B cell (primary cell): ENCODE measurements at regions not wholly inside any gene's neighbourhood (a gene's known extent, or its start where the extent isn't known, plus 50 kb on each side); places are given as distances from the start of the nearest gene placed in this dataset.
"Not testable (repeated sequence)": the region's sequence is repeated elsewhere in the genome, so short reads cannot be mapped to it uniquely, and the experiment has no call there.

ENCODE experiments used
- ATAC-seq: fragments of 200-7000 bp; cut with Tn5 transposase; one replicate; pipeline ENCODE4 v1.10.0; 2021; ENCODE audit warnings: low read depth, mild to moderate bottlenecking, moderate number of reproducible peaks, moderate library complexity
- CTCF ChIA-PET: fragments of 350-600 bp; sonication (Branson Sonifier 250); formaldehyde crosslinking; loops from one replicate; lab custom pipeline; 2021; ENCODE audit warnings: antibody characterized with exemption, inconsistent platforms; lab: Charles Lee
- POLR2A ChIA-PET: fragments of 350-600 bp; sonication (Branson Sonifier 250); formaldehyde crosslinking; loops from one replicate; lab custom pipeline; 2021; ENCODE audit warnings: antibody characterized with exemption; lab: Charles Lee
- DNase-seq: peaks from one replicate; pipeline ENCODE4 v3.0.0; 2013
- H2AFZ ChIP-seq: 2 replicates; pipeline ENCODE4 v1.6.1; 2012; ENCODE audit warnings: mild to moderate bottlenecking, low read depth, low read length; ENCODE audit not compliant: insufficient read depth, poor library complexity, severe bottlenecking
- H3K27ac ChIP-seq, 2 donors: 1 replicate in 1 of 2; 2 replicates in 1 of 2; pipeline ENCODE4 v1.5.1; 2012 to 2013; ENCODE audit warnings: low read length in 2 of 2, mild to moderate bottlenecking in 2 of 2, moderate library complexity in 1 of 2
- H3K27me3 ChIP-seq, 4 experiments: fragments of 200-600 bp in 1 of 4; sonication (generic) in 1 of 4; replicated peaks in 1 of 4; 1 replicate in 2 of 4; 2 replicates in 2 of 4; pipeline versions ENCODE4 v1.6.1 to v1.7.0; 2013 to 2016; ENCODE audit warnings: low read length in 3 of 4, mild to moderate bottlenecking in 2 of 4, mixed read lengths in 1 of 4, moderate library complexity in 1 of 4; ENCODE audit not compliant: insufficient read depth in 4 of 4, control insufficient read depth in 3 of 4; ENCODE audit errors: control extremely low read depth in 1 of 4
- H3K36me3 ChIP-seq, 2 experiments: replicated peaks in 1 of 2; 1 replicate in 1 of 2; 2 replicates in 1 of 2; pipeline versions ENCODE4 v1.6.1 to v1.7.1; 2013; ENCODE audit warnings: low read length in 1 of 2; ENCODE audit not compliant: insufficient read depth in 2 of 2, control insufficient read depth in 1 of 2; ENCODE audit errors: control extremely low read depth in 1 of 2, extremely low read depth in 1 of 2
- H3K4me1 ChIP-seq, 2 donors: fragments of 200-600 bp in 1 of 2; sonication (generic) in 1 of 2; 1 replicate in 1 of 2; 2 replicates in 1 of 2; pipeline versions ENCODE4 v1.5.1 to v1.6.1; 2013 to 2017; ENCODE audit warnings: low read length in 2 of 2; ENCODE audit not compliant: control insufficient read depth in 2 of 2, insufficient read depth in 2 of 2
- H3K4me2 ChIP-seq: replicated peaks from 2 replicates; pipeline ENCODE3; 2012; ENCODE audit warnings: mild to moderate bottlenecking, low read depth, low read length; ENCODE audit not compliant: poor library complexity, severe bottlenecking
- H3K4me3 ChIP-seq, 5 experiments: fragments of 200-600 bp in 1 of 5; sonication (generic) in 1 of 5; 1 replicate in 3 of 5; 2 replicates in 2 of 5; pipeline versions ENCODE4 v1.5.1 to v1.7.0; 2011 to 2016; ENCODE audit warnings: low read length in 4 of 5, mild to moderate bottlenecking in 4 of 5, low read depth in 2 of 5, control low read depth in 1 of 5, moderate library complexity in 1 of 5; ENCODE audit not compliant: insufficient read depth in 1 of 5; ENCODE audit errors: control extremely low read depth in 1 of 5, extremely low read depth in 1 of 5
- H3K79me2 ChIP-seq: fragments of 200-600 bp; sonication (generic); one replicate; pipeline ENCODE4 v1.6.0; 2016; ENCODE audit warnings: low read length; ENCODE audit not compliant: control insufficient read depth, insufficient read depth
- H3K9ac ChIP-seq: fragments of 200-600 bp; sonication (generic); 2 replicates; pipeline ENCODE4 v1.6.1; 2017; ENCODE audit warnings: mild to moderate bottlenecking, low read length, moderate library complexity
- H3K9me3 ChIP-seq, 3 donors: one replicate each; pipeline versions ENCODE4 v1.6.1 to v1.7.1; 2013; ENCODE audit warnings: low read length in 2 of 3; ENCODE audit not compliant: control insufficient read depth in 2 of 3, insufficient read depth in 1 of 3; ENCODE audit errors: control extremely low read depth in 1 of 3
- H4K20me1 ChIP-seq: 2 replicates; pipeline ENCODE4 v1.6.0; 2012; ENCODE audit warnings: mild to moderate bottlenecking, low read length; ENCODE audit not compliant: insufficient read depth, control insufficient read depth, poor library complexity, severe bottlenecking
- H3K27ac Mint-ChIP-seq: one replicate; pipeline ENCODE4 v1.8.0; 2021; ENCODE audit warnings: mixed read lengths
- H3K27me3 Mint-ChIP-seq: one replicate; pipeline ENCODE4 v1.8.0; 2021; ENCODE audit warnings: mixed read lengths
- H3K4me1 Mint-ChIP-seq: one replicate; pipeline ENCODE4 v1.8.0; 2021; ENCODE audit warnings: mixed read lengths
- H3K4me3 Mint-ChIP-seq: one replicate; pipeline ENCODE4 v1.8.0; 2021; ENCODE audit warnings: mixed read lengths
- H3K9me3 Mint-ChIP-seq: one replicate; pipeline ENCODE4 v1.8.0; 2022; ENCODE audit warnings: mixed read lengths; ENCODE audit not compliant: insufficient read depth
- EZH2 ChIP-seq: IDR thresholded peaks from 2 replicates; pipeline ENCODE4 v1.6.1; 2012; ENCODE audit warnings: borderline replicate concordance, low read depth, mild to moderate bottlenecking, moderate library complexity, low read length; ENCODE audit not compliant: insufficient read depth, poor library complexity, severe bottlenecking
- WGBS: methylation state at CpG from one replicate; pipeline ENCODE4 v1.1.5; 2013; ENCODE audit warnings: missing lambda C conversion rate; ENCODE audit not compliant: insufficient coverage; 5-methylcytosine and 5-hydroxymethylcytosine counted together
- intact Hi-C: fragments of 100-400 bp; cut with micrococcal nuclease; formaldehyde crosslinking; loops from one replicate; pipeline ENCODE4 v1.10.0; 2022
- TF ChIP-seq, protein P1 (sequence below): fragments of 200-600 bp; IDR thresholded peaks from one replicate; pipeline ENCODE4 v1.8.0; 2022; ENCODE audit warnings: antibody characterized with exemption, mild to moderate bottlenecking

DNA sequence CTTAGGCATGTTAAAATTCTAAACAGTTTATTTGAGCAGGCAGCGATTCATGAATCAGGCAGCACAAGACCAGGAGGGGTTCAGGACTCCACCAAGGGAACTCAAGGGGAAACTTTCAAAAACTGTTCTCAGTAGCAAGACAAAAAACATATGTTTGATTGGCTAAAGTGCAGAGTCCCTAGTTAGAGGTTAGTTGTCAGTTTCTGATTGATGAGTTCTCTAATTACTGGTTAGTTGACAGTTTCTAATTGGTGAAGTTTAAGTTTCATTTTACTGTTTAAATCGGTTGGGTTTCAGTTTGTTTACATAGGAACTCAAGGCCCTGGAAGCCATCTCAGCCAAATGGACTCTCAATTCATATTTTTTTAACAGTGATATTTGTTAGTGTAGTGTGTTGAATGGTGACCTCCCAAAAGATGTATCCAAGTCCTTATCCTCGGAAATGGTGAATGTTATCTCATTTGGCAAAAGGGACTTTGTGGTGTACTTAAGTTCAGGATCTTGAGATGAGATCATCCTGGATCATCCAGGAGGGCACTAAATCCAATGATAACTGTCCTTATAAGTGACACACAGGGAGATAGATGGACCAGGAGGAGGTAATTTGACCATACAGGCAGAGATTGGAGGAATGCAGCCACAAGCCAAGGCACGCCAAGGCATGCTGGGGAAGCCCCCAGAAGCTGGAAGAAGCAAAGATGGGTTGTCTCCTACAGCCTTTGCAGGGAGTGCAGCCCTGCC is 219.2 kb upstream of the RAI14 start:
- H3K4me1 ChIP-seq, result no peaks in the 10 kb centered on the region
- no peak for DNase-seq
- H3K9me3 ChIP-seq, result peaks cover 0 to 7% (median 0%) of the 10 kb centered on the region in 3 donors
- Mint-ChIP-seq H3K9me3 (no peaks in the 10 kb centered on the region), H3K27ac (no peak overlapping the region), H3K4me3 (no peak overlapping the region), H3K27me3 (peaks cover 16% of the 10 kb centered on the region), H3K4me1 (no peaks in the 10 kb centered on the region)
- no peak for ATAC-seq
- no peaks in the 10 kb centered on the region for H3K36me3 ChIP-seq
- H3K4me3 ChIP-seq, result no peak overlapping the region
- WGBS, result 79% methylated on average over 3 of the region's 4 CpGs
- H3K27ac ChIP-seq, result no peak overlapping the region
- no peaks in the 10 kb centered on the region for H3K27me3 ChIP-seq
- no peak overlapping the region for H3K9ac ChIP-seq
- no peak overlapping the region for H3K4me2 ChIP-seq
- intact Hi-C loops, result no loop called here
- no peaks in the 10 kb centered on the region for H4K20me1 ChIP-seq
- POLR2A ChIA-PET, result no interaction called here
- no peaks in the 10 kb centered on the region for H3K79me2 ChIP-seq
- CTCF ChIA-PET, result no interaction called here
- H2AFZ ChIP-seq, result no peak overlapping the region
- TF ChIP-seq, protein P1, sequence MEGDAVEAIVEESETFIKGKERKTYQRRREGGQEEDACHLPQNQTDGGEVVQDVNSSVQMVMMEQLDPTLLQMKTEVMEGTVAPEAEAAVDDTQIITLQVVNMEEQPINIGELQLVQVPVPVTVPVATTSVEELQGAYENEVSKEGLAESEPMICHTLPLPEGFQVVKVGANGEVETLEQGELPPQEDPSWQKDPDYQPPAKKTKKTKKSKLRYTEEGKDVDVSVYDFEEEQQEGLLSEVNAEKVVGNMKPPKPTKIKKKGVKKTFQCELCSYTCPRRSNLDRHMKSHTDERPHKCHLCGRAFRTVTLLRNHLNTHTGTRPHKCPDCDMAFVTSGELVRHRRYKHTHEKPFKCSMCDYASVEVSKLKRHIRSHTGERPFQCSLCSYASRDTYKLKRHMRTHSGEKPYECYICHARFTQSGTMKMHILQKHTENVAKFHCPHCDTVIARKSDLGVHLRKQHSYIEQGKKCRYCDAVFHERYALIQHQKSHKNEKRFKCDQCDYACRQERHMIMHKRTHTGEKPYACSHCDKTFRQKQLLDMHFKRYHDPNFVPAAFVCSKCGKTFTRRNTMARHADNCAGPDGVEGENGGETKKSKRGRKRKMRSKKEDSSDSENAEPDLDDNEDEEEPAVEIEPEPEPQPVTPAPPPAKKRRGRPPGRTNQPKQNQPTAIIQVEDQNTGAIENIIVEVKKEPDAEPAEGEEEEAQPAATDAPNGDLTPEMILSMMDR, result no peak
- TF ChIP-seq EZH2, result no peak

DNA sequence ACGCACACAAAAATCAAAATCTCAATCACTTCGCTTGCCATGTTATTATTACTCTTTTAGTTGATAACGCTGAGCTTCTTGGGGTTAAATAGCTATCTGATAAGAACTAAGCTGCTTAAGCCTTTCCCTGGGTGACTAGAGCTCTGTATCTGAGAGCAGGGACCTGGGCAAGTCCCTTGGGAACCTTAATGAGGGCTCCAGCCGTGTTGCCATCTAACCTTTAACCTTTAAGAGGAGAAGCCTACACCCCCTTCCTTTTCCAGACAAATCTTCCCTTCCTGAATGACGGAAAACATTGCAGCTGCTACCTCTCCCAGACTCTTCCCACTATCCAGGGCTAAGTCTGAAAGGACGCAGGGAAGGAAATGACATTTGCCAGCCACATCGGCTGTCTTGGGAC is 216.5 kb upstream of the RAI14 start:
- no peaks in the 10 kb centered on the region for H3K9me3 Mint-ChIP-seq
- Histone ChIP-seq H3K9ac (no peak overlapping the region), H3K27ac (no peak overlapping the region), H3K27me3 (no peaks in the 10 kb centered on the region), H3K4me3 (no peak overlapping the region), H3K4me1 (no peaks in the 10 kb centered on the region), H4K20me1 (no peaks in the 10 kb centered on the region), H3K9me3 (peaks cover 0 to 7% (median 0%) of the 10 kb centered on the region in 3 donors), H3K79me2 (no peaks in the 10 kb centered on the region), H3K36me3 (no peaks in the 10 kb centered on the region), H2AFZ (no peak overlapping the region), H3K4me2 (no peak overlapping the region)
- ATAC-seq (no peak), DNase-seq (no peak)
- no peak overlapping the region for H3K4me3 Mint-ChIP-seq
- TF ChIP-seq, protein P1, result no peak
- TF ChIP-seq EZH2, result no peak
- no peak overlapping the region for H3K27ac Mint-ChIP-seq
- no peaks in the 10 kb centered on the region for H3K4me1 Mint-ChIP-seq
- 55% methylated on average over 3 of the region's 7 CpGs for WGBS
- ChIA-PET CTCF (no interaction called here), POLR2A (no interaction called here)
- peaks cover 10% of the 10 kb centered on the region for H3K27me3 Mint-ChIP-seq
- intact Hi-C loops, result no loop called here

DNA sequence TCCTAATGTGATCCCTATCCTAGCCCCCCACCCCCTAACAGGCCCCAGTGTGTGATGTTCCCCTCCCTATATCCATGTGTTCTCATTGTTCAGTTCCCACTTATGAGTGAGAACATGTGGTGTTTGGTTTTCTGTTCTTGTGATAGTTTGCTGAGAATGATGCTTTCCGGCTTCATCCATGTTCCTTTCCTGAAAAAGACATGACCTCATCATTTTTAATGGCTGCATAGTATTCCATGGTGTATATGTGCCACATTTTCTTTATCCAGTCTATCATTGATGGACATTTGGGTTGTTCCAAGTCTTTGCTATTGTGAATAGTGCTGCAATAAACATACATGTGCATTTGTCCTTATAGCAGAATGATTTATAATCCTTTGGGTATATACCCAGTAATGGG is 214.4 kb upstream of the RAI14 start:
- CTCF ChIA-PET, H3K27ac Mint-ChIP-seq, intact Hi-C loops, H3K9ac ChIP-seq, H4K20me1 ChIP-seq, POLR2A ChIA-PET, H3K9me3 Mint-ChIP-seq, H3K4me3 ChIP-seq, DNase-seq, ATAC-seq, H3K4me1 ChIP-seq, H3K27me3 Mint-ChIP-seq, H2AFZ ChIP-seq, H3K79me2 ChIP-seq, H3K27me3 ChIP-seq, H3K4me3 Mint-ChIP-seq, H3K9me3 ChIP-seq, H3K36me3 ChIP-seq, H3K4me1 Mint-ChIP-seq, H3K27ac ChIP-seq, H3K4me2 ChIP-seq: not testable (repeated sequence)
- WGBS, result no CpG with 5 or more reads among the region's 1 CpG
